22Rv1 (cell line): ENCODE measurements at regions not wholly inside any gene's neighbourhood (a gene's known extent, or its start where the extent isn't known, plus 50 kb on each side); places are given as distances from the start of the nearest gene placed in this dataset.

ENCODE experiments used
- H3K27ac ChIP-seq: fragments of 450-650 bp; 2 replicates; pipeline ENCODE4 v1.5.1; 2017
- CTCF ChIP-seq: fragments of 450-650 bp; IDR thresholded peaks from 2 replicates; pipeline ENCODE4 v1.5.1; 2017; ENCODE audit warnings: mild to moderate bottlenecking
- ZFX ChIP-seq: fragments of 450-650 bp; IDR thresholded peaks from 2 replicates; pipeline ENCODE4 v1.6.1; 2017; ENCODE audit warnings: antibody characterized with exemption, borderline replicate concordance

- TF ChIP-seq CTCF: no peak
- no peak for TF ChIP-seq ZFX
- no peak overlapping the region for H3K27ac ChIP-seq
Measured at GRCh38 chr9:28031521-28032267, 458.4 kb upstream of the C9orf72 start.

- TF ChIP-seq CTCF (no peak), ZFX (no peak)
- no peak overlapping the region for H3K27ac ChIP-seq
Measured at GRCh38 chr9:28032268-28032590, 458.9 kb upstream of the C9orf72 start.

- no peak overlapping the region for H3K27ac ChIP-seq
- TF ChIP-seq ZFX (no peak), CTCF (no peak)
Measured at GRCh38 chr9:28034242-28034641, 461.0 kb upstream of the C9orf72 start.

- no peak for TF ChIP-seq ZFX
- no peak for TF ChIP-seq CTCF
- no peak overlapping the region for H3K27ac ChIP-seq
Measured at GRCh38 chr9:28037968-28038367, 464.7 kb upstream of the C9orf72 start.

- TF ChIP-seq CTCF (no peak), ZFX (no peak)
- H3K27ac ChIP-seq: no peak overlapping the region
Measured at GRCh38 chr9:28045051-28045450, 471.8 kb upstream of the C9orf72 start.

GRCh38 chr9:28050046-28050445 lies 476.8 kb upstream of the C9orf72 start:
- no peak for TF ChIP-seq ZFX
- TF ChIP-seq CTCF: no peak

GRCh38 chr9:28050941-28051340 lies 477.7 kb upstream of the C9orf72 start:
- TF ChIP-seq CTCF (no peak), ZFX (no peak)

More at GRCh38 chr9:28050046-28050445, 476.8 kb upstream of the C9orf72 start:
- H3K27ac ChIP-seq: no peak overlapping the region

More at GRCh38 chr9:28050941-28051340, 477.7 kb upstream of the C9orf72 start:
- no peak overlapping the region for H3K27ac ChIP-seq
